HepG2 (cell line): ENCODE measurements at regions not wholly inside any gene's neighbourhood (a gene's known extent, or its start where the extent isn't known, plus 50 kb on each side); places are given as distances from the start of the nearest gene placed in this dataset.
A peak's percentile ranks its signal among the peaks of the same experiment; 100 is the strongest.

Experiments
- AKNA ChIP-seq: sonication (generic); formaldehyde crosslinking; IDR thresholded peaks from 2 replicates; pipeline ENCODE4 v1.4.0; 2020; ENCODE audit warnings: missing genetic modification reagents, borderline replicate concordance
- ATF7 ChIP-seq, 2 experiments: fragments of 450-650 bp in 1 of 2; sonication (generic) in 1 of 2; formaldehyde crosslinking in 1 of 2; IDR thresholded peaks; 2 replicates each; pipeline versions ENCODE4 v1.4.0 to v1.6.1; 2016 to 2020; ENCODE audit warnings: antibody characterized with exemption in 1 of 2, mild to moderate bottlenecking in 1 of 2, missing genetic modification reagents in 1 of 2
- BRD4 ChIP-seq: sonication (generic); formaldehyde crosslinking; IDR thresholded peaks from 2 replicates; pipeline ENCODE4 v1.4.0; 2020; ENCODE audit warnings: missing genetic modification reagents
- ELF4 ChIP-seq: sonication (generic); formaldehyde crosslinking; IDR thresholded peaks from 2 replicates; pipeline ENCODE4 v1.5.0; 2020; ENCODE audit warnings: missing genetic modification reagents, mild to moderate bottlenecking, moderate library complexity, borderline replicate concordance
- HNRNPK ChIP-seq: fragments of 200-400 bp; formaldehyde crosslinking; IDR thresholded peaks from 2 replicates; pipeline ENCODE4 v1.6.1; 2018; ENCODE audit warnings: low read length, low read depth, moderate library complexity, mild to moderate bottlenecking; ENCODE audit not compliant: poor library complexity, severe bottlenecking
- NR2C2 ChIP-seq: sonication (generic); formaldehyde crosslinking; IDR thresholded peaks from 2 replicates; pipeline ENCODE4 v1.4.0; 2020; ENCODE audit warnings: missing genetic modification reagents, mild to moderate bottlenecking, moderate library complexity, borderline replicate concordance
- PBX2 ChIP-seq: IDR thresholded peaks from 2 replicates; pipeline ENCODE4 v1.6.1; 2016; ENCODE audit warnings: control low read depth
- PHF5A ChIP-seq: IDR thresholded peaks from one replicate; pipeline ENCODE4 v1.6.1; 2018; ENCODE audit warnings: low read depth, missing genetic modification reagents; ENCODE audit not compliant: unreplicated experiment
- PHF8 ChIP-seq: sonication (generic); formaldehyde crosslinking; IDR thresholded peaks from 2 replicates; pipeline ENCODE4 v1.5.0; 2020; ENCODE audit warnings: missing genetic modification reagents
- TEAD3 ChIP-seq: optimal IDR thresholded peaks from 2 replicates; pipeline ENCODE3; 2016; ENCODE audit warnings: borderline replicate concordance
- TMF1 ChIP-seq: sonication (generic); formaldehyde crosslinking; IDR thresholded peaks from 2 replicates; pipeline ENCODE4 v1.8.1; 2022; ENCODE audit warnings: low read depth, missing genetic modification reagents
- ZBTB37 ChIP-seq: sonication (generic); formaldehyde crosslinking; IDR thresholded peaks from 2 replicates; pipeline ENCODE4 v1.4.0; 2020; ENCODE audit warnings: mild to moderate bottlenecking, missing genetic modification reagents
- ZBTB7B ChIP-seq: sonication (generic); formaldehyde crosslinking; IDR thresholded peaks from 2 replicates; pipeline ENCODE4 v1.4.0; 2020; ENCODE audit warnings: missing genetic modification reagents
- ZFAT ChIP-seq: sonication (generic); formaldehyde crosslinking; conservative IDR thresholded peaks from 2 replicates; pipeline ENCODE4 v1.8.1; 2023; ENCODE audit warnings: missing genetic modification reagents, inconsistent platforms
- ZNF180 ChIP-seq: sonication (generic); formaldehyde crosslinking; IDR thresholded peaks from 2 replicates; pipeline ENCODE4 v1.4.0; 2020; ENCODE audit warnings: low read depth, missing genetic modification reagents, borderline replicate concordance
- ZNF383 ChIP-seq: sonication (generic); formaldehyde crosslinking; IDR thresholded peaks from 2 replicates; pipeline ENCODE4 v1.4.0; 2020; ENCODE audit warnings: missing genetic modification reagents, mild to moderate bottlenecking, borderline replicate concordance
- ZNF468 ChIP-seq: sonication (generic); formaldehyde crosslinking; IDR thresholded peaks from 2 replicates; pipeline ENCODE4 v1.8.0; 2022; ENCODE audit warnings: mild to moderate bottlenecking, moderate library complexity, missing genetic modification reagents
- ZNF609 ChIP-seq: sonication (generic); formaldehyde crosslinking; IDR thresholded peaks from 2 replicates; pipeline ENCODE4 v1.4.0; 2020; ENCODE audit warnings: mild to moderate bottlenecking, missing genetic modification reagents, borderline replicate concordance

GRCh38 chr13:50283017-50283416 lies 267.8 kb downstream of the KCNRG start (continued):
- TF ChIP-seq AKNA (no peak), TMF1 (CRISPR knock-in tag) (no peak), ZNF609 (CRISPR knock-in tag) (peak; percentile 71; the same call in 1 of the 2 replicates), ATF7 (IDR thresholded peaks at IDR 0.05) (no peak), ATF7 (CRISPR knock-in tag; IDR thresholded peaks at IDR 0.05) (no peak), ZBTB7B (no peak), ZBTB37 (no peak), BRD4 (CRISPR knock-in tag) (no peak), ZNF468 (no peak), ZFAT (no peak), HNRNPK (no peak), PHF8 (CRISPR knock-in tag) (no peak), NR2C2 (peak; percentile 20; the same call in 1 of the 2 replicates), ELF4 (CRISPR knock-in tag) (0 out of 2 replicates have a peak, but pooled peaks have one; percentile 36), PHF5A (CRISPR knock-in tag) (no peak), TEAD3 (CRISPR knock-in tag) (no peak), ZNF180 (no peak), PBX2 (CRISPR knock-in tag) (no peak), ZNF383 (CRISPR knock-in tag) (no peak)
